Brain microvascular endothelial cell (primary cell): ENCODE measurements at regions not wholly inside any gene's neighbourhood (a gene's known extent, or its start where the extent isn't known, plus 50 kb on each side); places are given as distances from the start of the nearest gene placed in this dataset.
"Not testable (repeated sequence)": the region's sequence is repeated elsewhere in the genome, so short reads cannot be mapped to it uniquely, and the experiment has no call there.

Experiments used
- DNase-seq: peaks from one replicate; pipeline ENCODE4 v3.0.0-alpha.2; 2020
- H3K27ac ChIP-seq: fragments of 250-450 bp; sonication (Bioruptor Pico); 2 replicates; pipeline ENCODE4 v1.5.1; 2020; ENCODE audit warnings: mild to moderate bottlenecking, moderate library complexity
- H3K27me3 ChIP-seq: fragments of 250-450 bp; sonication (Bioruptor Pico); replicated peaks from 2 replicates; pipeline ENCODE4 v1.5.1; 2020; ENCODE audit warnings: mild to moderate bottlenecking
- H3K36me3 ChIP-seq: fragments of 250-450 bp; sonication (Bioruptor Pico); replicated peaks from 2 replicates; pipeline ENCODE4 v1.5.1; 2020; ENCODE audit warnings: mild to moderate bottlenecking
- H3K4me3 ChIP-seq: 2 replicates; pipeline ENCODE4 v1.5.1; 2011; ENCODE audit warnings: low read depth, mild to moderate bottlenecking, control low read depth, low read length, moderate library complexity
- in situ Hi-C: cut with HindIII; loops from 2 replicates; pipeline ENCODE4 v1.10.0; 2017; ENCODE audit warnings: low sequenced_read_pairs, low pct_ligation_motif_present
- TF ChIP-seq, protein P1 (sequence below): IDR thresholded peaks from 2 replicates; pipeline ENCODE4 v1.5.1; 2011; ENCODE audit warnings: low read depth, mild to moderate bottlenecking, moderate library complexity, low read length, control low read depth, inconsistent platforms; ENCODE audit errors: missing control alignments

DNA sequence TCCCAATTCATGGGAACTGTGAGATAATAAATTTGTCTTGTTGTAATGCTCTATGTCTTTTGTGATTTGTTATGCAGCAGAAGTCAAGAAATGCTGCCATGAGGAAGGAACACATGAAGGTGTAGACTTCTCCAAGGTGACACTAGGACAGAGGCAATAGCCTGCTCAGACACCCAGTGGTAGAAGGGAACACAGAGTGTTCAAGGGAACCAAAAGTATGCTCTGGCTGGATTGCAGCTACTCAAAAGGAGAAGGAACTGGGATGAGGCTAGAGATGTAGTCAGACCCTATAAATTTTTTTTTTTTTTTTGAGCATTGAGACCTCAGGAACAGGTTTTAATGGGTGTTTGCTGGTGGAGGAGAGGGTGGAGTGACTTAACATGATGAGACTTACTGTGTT is 232.5 kb downstream of the PARP8 start:
- no peaks in the 10 kb centered on the region for H3K36me3 ChIP-seq
- in situ Hi-C loops = no loop called here
- H3K4me3 ChIP-seq = no peak overlapping the region
- no peaks in the 10 kb centered on the region for H3K27me3 ChIP-seq
- TF ChIP-seq, protein P1, sequence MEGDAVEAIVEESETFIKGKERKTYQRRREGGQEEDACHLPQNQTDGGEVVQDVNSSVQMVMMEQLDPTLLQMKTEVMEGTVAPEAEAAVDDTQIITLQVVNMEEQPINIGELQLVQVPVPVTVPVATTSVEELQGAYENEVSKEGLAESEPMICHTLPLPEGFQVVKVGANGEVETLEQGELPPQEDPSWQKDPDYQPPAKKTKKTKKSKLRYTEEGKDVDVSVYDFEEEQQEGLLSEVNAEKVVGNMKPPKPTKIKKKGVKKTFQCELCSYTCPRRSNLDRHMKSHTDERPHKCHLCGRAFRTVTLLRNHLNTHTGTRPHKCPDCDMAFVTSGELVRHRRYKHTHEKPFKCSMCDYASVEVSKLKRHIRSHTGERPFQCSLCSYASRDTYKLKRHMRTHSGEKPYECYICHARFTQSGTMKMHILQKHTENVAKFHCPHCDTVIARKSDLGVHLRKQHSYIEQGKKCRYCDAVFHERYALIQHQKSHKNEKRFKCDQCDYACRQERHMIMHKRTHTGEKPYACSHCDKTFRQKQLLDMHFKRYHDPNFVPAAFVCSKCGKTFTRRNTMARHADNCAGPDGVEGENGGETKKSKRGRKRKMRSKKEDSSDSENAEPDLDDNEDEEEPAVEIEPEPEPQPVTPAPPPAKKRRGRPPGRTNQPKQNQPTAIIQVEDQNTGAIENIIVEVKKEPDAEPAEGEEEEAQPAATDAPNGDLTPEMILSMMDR = no peak
- H3K27ac ChIP-seq = no peak overlapping the region
- DNase-seq = no peak

DNA sequence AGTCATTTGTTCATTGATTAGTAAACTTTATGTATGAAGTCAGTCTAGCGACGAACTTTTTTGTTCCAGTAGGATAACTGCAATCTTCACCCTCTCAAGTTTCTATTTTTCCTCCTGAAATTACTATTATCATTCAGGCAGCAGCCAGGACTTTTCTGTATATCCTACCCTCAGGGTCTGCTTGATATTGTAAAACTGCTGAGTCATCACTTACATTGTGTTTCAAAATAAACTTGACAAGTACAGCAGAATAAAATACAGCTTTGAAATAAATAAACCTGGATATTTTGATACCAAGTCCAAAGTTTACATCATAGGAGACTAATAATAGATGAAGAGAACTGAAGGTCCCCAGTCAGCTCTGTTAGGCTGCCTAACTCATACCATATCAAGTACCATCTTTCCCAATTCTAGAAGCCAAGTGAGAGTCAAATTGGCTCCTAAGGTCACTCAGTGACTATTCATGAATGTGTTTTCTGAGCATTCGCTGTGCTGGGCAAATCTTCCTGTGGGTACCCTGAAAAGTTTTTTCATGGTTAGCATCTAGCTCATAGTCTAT is 234.6 kb downstream of the PARP8 start:
- Histone ChIP-seq H3K36me3 (no peaks in the 10 kb centered on the region), H3K27me3 (no peaks in the 10 kb centered on the region), H3K27ac (no peak overlapping the region), H3K4me3 (no peak overlapping the region)
- DNase-seq = no peak
- TF ChIP-seq, protein P1 = no peak
- in situ Hi-C loops = no loop called here

DNA sequence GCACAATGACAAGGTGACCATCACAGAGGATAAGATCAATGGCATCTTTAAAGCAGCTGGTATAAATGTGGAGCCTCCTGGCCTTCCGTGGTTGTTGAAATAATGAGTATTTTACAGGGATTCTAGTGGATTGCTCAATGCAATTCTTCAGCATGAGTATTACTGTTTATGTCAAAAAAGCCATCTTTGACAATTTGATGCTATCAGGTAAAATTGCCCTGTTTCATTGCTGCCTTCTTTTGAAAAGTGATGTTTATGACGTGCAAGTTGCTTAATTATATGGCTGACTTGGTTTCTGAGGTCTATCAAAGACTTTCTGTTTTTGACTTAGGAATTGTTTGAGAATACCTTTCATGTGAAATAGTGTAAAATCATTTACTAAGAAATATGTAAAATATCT is 237.2 kb downstream of the PARP8 start:
- no peaks in the 10 kb centered on the region for H3K36me3 ChIP-seq
- TF ChIP-seq, protein P1 = no peak
- H3K4me3 ChIP-seq = no peak overlapping the region
- DNase-seq = no peak
- H3K27ac ChIP-seq = no peak overlapping the region
- in situ Hi-C loops = no loop called here
- no peaks in the 10 kb centered on the region for H3K27me3 ChIP-seq

DNA sequence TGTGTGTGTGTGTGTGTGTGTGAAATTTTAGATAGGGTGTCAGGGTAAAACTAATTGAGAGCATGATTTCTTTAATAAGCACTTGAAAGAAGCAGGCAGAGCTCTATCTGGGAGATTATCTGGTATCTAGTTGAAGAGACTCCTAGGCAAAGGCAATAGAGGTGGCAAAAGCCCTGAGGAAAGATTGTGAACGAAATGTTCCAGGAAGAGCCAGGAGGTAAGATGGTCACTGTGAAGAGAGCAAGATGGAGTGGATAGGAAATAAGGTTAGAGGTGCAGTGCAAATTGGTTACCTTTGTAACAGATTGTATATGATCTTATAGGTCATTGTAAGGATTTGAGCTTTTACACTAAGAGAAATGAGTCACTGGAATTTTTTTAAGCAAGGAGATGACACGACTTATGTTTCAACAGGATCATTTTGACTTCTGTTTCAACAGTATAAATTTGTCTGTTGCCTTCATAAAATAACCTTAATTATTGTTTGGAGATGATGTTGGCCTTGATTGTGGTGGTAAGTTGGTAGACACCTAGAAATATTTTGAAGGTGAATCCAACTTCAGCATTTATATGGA is 239.6 kb downstream of the PARP8 start:
- H3K27me3 ChIP-seq = no peaks in the 10 kb centered on the region
- no peak overlapping the region for H3K27ac ChIP-seq
- TF ChIP-seq, protein P1 = no peak
- H3K36me3 ChIP-seq = no peaks in the 10 kb centered on the region
- in situ Hi-C loops = no loop called here
- DNase-seq = no peak
- no peak overlapping the region for H3K4me3 ChIP-seq

DNA sequence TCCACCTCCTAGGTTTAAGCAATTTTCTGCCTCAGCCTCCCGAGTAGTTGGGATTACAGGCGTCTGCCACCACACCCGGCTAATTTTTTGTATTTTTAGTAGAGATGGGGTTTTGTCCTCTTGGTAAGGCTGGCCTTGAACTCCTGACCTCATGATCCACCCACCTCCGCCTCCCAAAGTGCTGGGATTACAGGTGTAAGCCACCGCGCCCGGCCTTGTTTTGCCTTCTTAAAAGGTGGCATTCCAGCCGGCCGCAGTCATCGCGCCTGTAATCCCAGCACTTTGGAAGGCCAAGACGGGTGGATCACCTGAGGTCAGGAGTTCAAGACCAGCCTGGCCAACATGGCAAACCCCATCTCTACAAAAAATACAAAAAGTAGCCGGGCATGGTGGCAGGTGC is 253.7 kb downstream of the PARP8 start:
- H3K36me3 ChIP-seq, DNase-seq, in situ Hi-C loops, H3K27ac ChIP-seq, H3K27me3 ChIP-seq, H3K4me3 ChIP-seq: not testable (repeated sequence)

DNA sequence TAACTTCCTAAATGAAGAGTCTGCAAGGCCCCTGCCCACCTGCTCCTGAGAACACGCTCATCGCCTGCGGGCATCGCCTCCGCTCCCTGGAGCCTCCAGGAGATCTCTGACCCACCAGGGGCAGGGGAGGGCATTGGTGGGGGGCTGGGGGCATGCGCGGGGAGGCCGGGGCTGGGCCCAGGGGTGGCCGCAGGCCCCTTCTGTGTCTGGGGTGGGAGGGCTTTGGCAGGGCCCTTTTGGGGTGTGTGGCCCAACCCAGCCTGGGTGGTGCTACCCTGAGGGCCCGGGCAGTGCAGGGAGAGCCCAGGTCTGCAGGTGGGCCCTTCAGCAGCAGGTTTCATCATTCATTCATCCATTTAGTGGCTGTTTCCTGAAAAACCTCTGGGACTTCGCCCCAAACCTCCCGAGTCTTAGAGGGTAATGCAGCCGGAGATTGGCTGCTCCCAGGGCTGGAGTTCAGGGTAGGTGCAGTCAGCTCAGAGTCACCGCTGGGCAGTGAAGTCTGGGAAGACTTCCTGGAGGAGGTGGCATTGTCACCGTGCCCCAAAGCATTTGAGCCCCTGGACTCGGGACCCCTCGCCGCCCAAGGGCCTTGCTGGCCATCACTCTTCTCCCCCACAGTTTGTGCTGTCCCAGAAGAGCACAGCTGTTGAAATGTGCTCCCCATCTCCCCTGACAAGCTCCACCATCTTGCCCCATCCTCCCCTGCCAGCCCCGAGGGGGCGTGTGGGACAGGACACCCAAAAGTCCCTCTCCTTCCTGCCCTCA is 255.1 kb downstream of the PARP8 start:
- TF ChIP-seq, protein P1 = no peak
- no peak overlapping the region for H3K4me3 ChIP-seq
- in situ Hi-C loops = no loop called here
- no peak overlapping the region for H3K27ac ChIP-seq
- H3K27me3 ChIP-seq = no peaks in the 10 kb centered on the region
- DNase-seq = no peak
- no peaks in the 10 kb centered on the region for H3K36me3 ChIP-seq

DNA sequence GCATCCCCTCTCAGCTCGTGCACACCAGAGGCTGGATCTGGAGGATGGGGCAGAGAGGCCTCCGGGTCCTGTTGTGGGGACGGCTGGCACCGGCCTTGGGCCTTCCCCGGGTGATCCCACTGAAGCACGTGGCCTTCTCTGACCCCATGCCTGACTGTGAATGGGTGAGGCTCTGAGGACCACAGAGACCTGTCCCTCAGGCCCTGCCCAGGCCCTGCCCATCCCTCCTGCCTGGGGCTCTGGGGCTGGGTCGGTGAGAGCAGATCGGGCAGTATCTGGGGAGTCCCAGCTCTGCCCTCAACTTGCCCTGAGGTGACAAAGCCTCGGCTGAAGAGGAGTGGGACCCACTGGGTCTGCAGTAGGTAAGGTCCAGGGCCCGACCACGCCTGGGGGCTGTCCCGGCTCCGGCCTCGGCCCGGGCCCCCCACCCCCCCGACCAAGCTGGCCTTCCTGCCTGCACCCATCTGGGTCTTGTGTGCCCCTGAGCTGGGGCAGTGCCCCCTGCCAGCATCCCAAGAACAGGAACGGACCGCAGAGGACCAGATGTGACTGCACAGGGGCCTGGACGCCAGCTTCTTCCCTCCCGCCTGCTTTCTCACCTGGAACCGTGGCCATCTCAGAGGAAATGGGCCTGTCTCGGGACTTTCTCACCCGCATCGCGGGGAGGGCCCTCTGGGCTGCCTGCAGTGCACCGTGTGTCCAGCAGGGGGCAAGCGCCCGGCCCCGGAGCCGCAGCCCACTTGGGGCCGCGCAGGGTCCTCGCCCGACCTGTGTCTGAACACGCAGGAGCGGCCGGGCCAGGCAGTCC is 255.9 kb downstream of the PARP8 start:
- H3K4me3 ChIP-seq, in situ Hi-C loops: not testable (repeated sequence)

More for the DNA sequence above, 255.9 kb downstream of the PARP8 start:
- not testable (repeated sequence) for DNase-seq, H3K27ac ChIP-seq, H3K27me3 ChIP-seq, H3K36me3 ChIP-seq
